HG03378 (cell line): ENCODE measurements at regions not wholly inside any gene's neighbourhood (a gene's known extent, or its start where the extent isn't known, plus 50 kb on each side); places are given as distances from the start of the nearest gene placed in this dataset.
"Not testable (repeated sequence)": the region's sequence is repeated elsewhere in the genome, so short reads cannot be mapped to it uniquely, and the experiment has no call there.

Experiments used
- ATAC-seq: cut with Tn5 transposase; IDR thresholded peaks from one replicate; pipeline ENCODE4 v1.9.1; 2021; ENCODE audit warnings: mild to moderate bottlenecking, moderate library complexity; ENCODE audit not compliant: unreplicated experiment

GRCh38 chr6:134647861-134648260, 302.0 kb downstream of the ALDH8A1 start:
- ATAC-seq, result no peak

GRCh38 chr6:134642819-134643218, 307.1 kb downstream of the ALDH8A1 start:
- ATAC-seq, result no peak

- ATAC-seq, result no peak
Observed at GRCh38 chr6:134642279-134642678, 307.6 kb downstream of the ALDH8A1 start.

GRCh38 chr6:134640975-134641429, 308.9 kb downstream of the ALDH8A1 start:
- peak; percentile 86 for ATAC-seq

- no peak for ATAC-seq
Observed at GRCh38 chr6:134640229-134640628, 309.7 kb downstream of the ALDH8A1 start.

- no peak for ATAC-seq
Observed at GRCh38 chr6:134637847-134638437, 312.0 kb downstream of the ALDH8A1 start.

GRCh38 chr6:134637282-134637681, 312.6 kb downstream of the ALDH8A1 start:
- no peak for ATAC-seq

- ATAC-seq, result peak; percentile 56
Observed at GRCh38 chr6:134636186-134636799, 313.6 kb downstream of the ALDH8A1 start.

GRCh38 chr6:134634966-134635365, 314.9 kb downstream of the ALDH8A1 start:
- no peak for ATAC-seq

- no peak for ATAC-seq
Observed at GRCh38 chr6:134634466-134634865, 315.4 kb downstream of the ALDH8A1 start.

- ATAC-seq, result not testable (repeated sequence)
Observed at GRCh38 chr6:134632982-134633940, 315.3 kb upstream of the SGK1 start.

GRCh38 chr6:134632024-134632423, 314.1 kb upstream of the SGK1 start:
- no peak for ATAC-seq

GRCh38 chr6:134631398-134631924, 313.5 kb upstream of the SGK1 start:
- ATAC-seq, result no peak

GRCh38 chr6:134630508-134631121, 312.7 kb upstream of the SGK1 start:
- ATAC-seq, result peak; percentile 66

- no peak for ATAC-seq
Observed at GRCh38 chr6:134628154-134628553, 310.2 kb upstream of the SGK1 start.

GRCh38 chr6:134627707-134628106, 309.8 kb upstream of the SGK1 start:
- no peak for ATAC-seq

GRCh38 chr6:134626589-134626988, 308.7 kb upstream of the SGK1 start:
- no peak for ATAC-seq

- ATAC-seq, result no peak
Observed at GRCh38 chr6:134626086-134626485, 308.2 kb upstream of the SGK1 start.

- no peak for ATAC-seq
Observed at GRCh38 chr6:134624781-134625180, 306.9 kb upstream of the SGK1 start.

- no peak for ATAC-seq
Observed at GRCh38 chr6:134623401-134623800, 305.5 kb upstream of the SGK1 start.
